Stimulated activated CD4-positive, alpha-beta T cell treated with anti-CD3 and anti-CD28 coated beads, Interleukin-1b, Interleukin-23, amount 100 ng/mL, for 4 hours (primary cell): ENCODE measurements at regions not wholly inside any gene's neighbourhood (a gene's known extent, or its start where the extent isn't known, plus 50 kb on each side); places are given as distances from the start of the nearest gene placed in this dataset.

Experiments used
- DNase-seq, 2 donors: peaks; one replicate each; pipeline ENCODE4 v3.0.0-alpha.2; 2020; ENCODE audit warnings: low read depth in 2 of 2

DNA sequence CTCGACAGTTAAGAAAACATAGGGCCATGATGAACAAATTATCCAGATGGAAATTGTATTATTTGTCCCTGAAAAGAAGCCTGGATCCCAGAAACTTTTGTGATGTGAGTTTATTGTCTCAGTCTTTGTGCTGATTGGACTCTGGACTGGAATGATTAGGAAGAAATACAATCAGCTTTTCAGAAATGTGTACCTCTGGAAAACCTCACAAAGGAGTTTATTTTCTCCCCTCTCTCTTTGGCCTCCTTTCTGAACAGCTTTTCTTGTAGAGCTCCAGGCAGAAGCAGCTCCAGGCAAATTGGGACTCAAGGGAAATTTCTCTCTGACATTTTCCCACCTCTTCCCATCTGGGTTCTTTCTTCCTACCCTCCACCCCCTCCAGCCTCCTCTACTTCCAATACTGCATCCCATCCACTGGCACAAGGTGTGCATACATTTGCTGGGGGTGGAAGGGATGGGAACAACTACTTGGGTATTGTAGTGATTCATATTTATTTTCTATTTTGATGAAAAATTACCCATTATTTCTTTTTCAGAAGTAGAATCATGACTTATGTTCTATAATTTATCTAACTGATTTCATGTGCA, 119.7 kb downstream of the CD47 start:
- no peak for DNase-seq

GRCh38 chr3:107969994-107970819, 120.6 kb downstream of the CD47 start:
- DNase-seq: no peak

DNA sequence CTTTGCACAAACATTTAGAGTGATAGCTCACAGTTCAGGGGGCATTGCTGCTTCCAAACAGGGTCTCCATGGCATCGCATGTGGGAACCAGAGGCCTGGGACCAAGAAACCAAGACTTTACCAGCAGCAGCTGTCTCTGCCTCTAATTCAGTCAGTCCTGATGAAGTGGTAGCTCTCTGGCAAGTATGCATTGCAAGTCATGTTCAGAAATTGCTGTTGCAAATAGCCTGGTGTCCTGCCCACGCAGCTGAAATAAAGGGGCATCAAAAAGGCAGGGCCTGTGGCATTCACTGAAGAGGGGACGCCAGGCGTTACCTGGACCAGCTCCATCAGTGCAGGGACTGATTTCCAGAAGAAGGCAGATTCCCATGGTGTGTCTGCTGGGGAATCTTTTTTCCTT, 121.3 kb downstream of the CD47 start:
- DNase-seq: no peak

- DNase-seq: no peak
These were observed 124.6 kb downstream of the CD47 start for GRCh38 chr3:107966276-107966675.

DNA sequence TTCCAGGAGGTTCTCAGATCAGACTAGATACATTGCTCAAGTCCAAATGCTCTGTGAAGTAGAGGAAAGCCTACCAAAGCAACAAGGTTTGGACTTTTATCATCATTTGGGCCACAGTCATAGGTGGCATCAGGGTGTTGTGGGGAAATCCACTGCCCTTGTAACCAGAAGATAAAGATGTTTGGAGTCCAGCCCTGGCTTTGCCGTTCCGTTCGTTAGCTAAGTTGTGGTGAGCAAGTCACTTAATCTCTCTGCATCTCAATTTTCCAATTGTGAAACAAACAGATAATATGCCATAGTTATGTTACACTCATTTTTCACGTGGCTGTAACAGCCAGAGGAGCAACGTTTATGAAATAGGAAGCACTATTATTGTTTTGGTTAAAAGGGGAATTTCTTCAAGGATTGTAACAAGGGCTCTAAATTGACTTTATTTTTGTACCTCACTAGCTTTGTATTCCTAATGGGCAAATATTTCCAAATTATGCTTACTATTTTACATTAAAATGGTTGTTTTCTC, 125.6 kb downstream of the CD47 start:
- DNase-seq: no peak

DNA sequence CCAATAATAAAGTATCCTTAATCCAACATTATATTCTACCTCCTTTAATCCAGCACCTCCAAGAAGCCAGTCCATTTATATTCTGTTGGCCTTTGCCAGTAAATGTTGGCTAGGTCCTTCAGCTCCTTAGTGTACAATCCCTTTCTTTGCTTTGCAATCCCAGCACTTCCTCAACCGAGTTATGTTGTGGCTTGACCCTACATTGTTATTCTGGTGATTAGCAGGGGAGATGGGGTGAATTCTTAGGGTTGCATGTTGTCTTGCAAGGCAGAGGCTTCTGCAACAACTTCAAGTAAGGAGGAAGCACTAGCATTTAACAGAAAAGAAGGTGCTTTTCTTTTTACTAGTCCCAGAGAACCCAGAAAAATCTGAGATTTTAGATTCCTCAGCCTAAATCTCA, 127.2 kb downstream of the CD47 start:
- no peak for DNase-seq

- no peak for DNase-seq
These were observed 127.9 kb downstream of the CD47 start for GRCh38 chr3:107962946-107963345.

GRCh38 chr3:107962037-107962436, 128.8 kb downstream of the CD47 start:
- DNase-seq: no peak

GRCh38 chr3:107959550-107960154, 131.2 kb downstream of the CD47 start:
- DNase-seq: no peak

- no peak for DNase-seq
These were observed 132.7 kb downstream of the CD47 start for GRCh38 chr3:107958146-107958545.

GRCh38 chr3:107956991-107957900, 133.6 kb downstream of the CD47 start:
- DNase-seq: no peak

DNA sequence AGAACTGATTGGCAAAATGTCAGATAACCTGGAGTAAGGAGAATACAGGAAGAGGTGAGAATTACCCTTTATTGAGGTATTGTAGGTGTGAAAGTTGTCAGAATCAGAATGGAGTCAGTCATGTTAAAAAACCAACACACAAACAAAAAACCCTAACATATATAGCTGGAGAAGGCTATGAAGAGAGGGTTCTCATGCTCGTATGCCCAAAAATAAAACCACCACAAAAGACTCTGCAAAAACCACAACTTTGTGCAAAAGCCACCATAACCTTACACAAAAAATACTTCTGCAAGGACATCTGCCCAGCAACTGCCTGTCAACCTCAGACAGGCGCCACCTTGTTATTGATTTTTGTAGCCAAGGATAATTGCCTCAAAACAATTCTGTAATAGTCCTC, 136.0 kb downstream of the CD47 start:
- DNase-seq: no peak

- no peak for DNase-seq
These were observed 137.1 kb downstream of the CD47 start for GRCh38 chr3:107953722-107954121.

- no peak for DNase-seq
These were observed 139.7 kb downstream of the CD47 start for GRCh38 chr3:107951126-107951525.

- DNase-seq: no peak
These were observed 140.4 kb downstream of the CD47 start for GRCh38 chr3:107950417-107950816.

DNA sequence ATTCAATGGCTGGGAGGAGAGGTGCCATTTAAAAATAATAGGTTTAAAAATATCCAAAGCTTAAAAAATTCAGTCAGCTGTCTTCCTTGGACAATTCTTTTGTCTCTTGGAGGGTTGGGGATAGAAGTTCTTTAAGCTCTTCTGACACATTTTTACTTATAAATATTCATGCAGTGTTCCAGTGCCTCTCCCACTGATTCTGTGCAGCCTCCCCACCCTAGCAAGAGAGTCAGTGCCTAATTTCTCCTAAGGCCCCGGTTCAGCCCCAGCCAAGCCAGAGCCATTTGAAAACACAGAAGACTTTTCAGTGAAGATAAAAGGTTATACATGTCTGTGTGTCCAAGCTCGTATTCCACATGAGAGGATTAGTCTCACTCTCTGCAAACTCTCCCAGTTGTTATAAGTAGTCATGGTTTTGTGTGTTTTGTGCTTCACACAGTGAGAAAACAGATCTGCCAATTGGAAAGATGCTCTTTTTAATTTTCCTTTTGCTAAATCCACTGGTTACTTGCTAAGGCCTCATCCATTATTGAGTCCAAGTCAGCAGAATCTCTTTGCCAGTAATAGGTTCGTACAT, 141.3 kb downstream of the CD47 start:
- no peak for DNase-seq

DNA sequence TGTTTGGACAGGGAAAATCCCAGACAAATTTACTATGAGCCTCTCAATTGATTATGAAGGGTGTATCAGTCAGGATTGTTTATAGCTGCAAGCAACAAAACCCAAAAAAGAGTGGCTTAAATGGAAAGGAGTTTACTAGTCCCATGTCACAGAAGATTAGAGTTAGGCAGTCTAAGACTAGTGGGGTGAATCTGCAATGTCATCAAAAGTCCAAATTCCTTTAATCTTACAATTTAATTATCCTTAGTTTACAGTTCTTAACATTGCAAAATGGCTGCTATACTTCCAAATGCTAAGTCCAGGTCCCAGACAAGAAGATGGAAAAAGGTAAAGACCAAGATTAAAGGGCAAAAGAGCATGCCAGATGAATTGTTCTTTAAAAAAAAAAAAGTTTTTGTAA, 143.6 kb downstream of the CD47 start:
- no peak for DNase-seq

- no peak for DNase-seq
These were observed 144.1 kb downstream of the CD47 start for GRCh38 chr3:107946700-107947099.

- no peak for DNase-seq
These were observed 145.3 kb downstream of the CD47 start for GRCh38 chr3:107945417-107946094.

- DNase-seq: no peak
These were observed 146.9 kb downstream of the CD47 start for GRCh38 chr3:107943786-107944523.
